ENCODE measurements at regions not wholly inside any gene's neighbourhood (a gene's known extent, or its start where the extent isn't known, plus 50 kb on each side); places are given as distances from the start of the nearest gene placed in this dataset.
A peak's percentile ranks its signal among the peaks of the same experiment; 100 is the strongest.
"Not testable (repeated sequence)": the region's sequence is repeated elsewhere in the genome, so short reads cannot be mapped to it uniquely, and the experiment has no call there.

GRCh38 chr21:27545754-27546349 lies 579.0 kb upstream of the ADAMTS5 start:
- TF ChIP-seq CTCF (conservative IDR thresholded peaks at IDR 0.05; ENCODE audit: low read depth, low read length) = no peak
- DNase-seq (ENCODE audit: low read depth) = no peak
- H3K4me3 ChIP-seq (ENCODE audit: low read depth, low read length) = no peak overlapping the region

GRCh38 chr21:27542126-27542525 lies 575.2 kb upstream of the ADAMTS5 start:
- not testable (repeated sequence) for H3K4me3 ChIP-seq (ENCODE audit: low read depth, low read length); DNase-seq (ENCODE audit: low read depth)

- DNase-seq (ENCODE audit: low read depth) = peak; percentile 49
- no peak overlapping the region for H3K4me3 ChIP-seq (ENCODE audit: low read depth, low read length)
- TF ChIP-seq CTCF (conservative IDR thresholded peaks at IDR 0.05; ENCODE audit: low read depth, low read length) = no peak
Measured at GRCh38 chr21:27536319-27536718, 569.4 kb upstream of the ADAMTS5 start.

- DNase-seq (ENCODE audit: low read depth) = no peak
- H3K4me3 ChIP-seq (ENCODE audit: low read depth, low read length) = no peak overlapping the region
- TF ChIP-seq CTCF (conservative IDR thresholded peaks at IDR 0.05; ENCODE audit: low read depth, low read length) = no peak
Measured at GRCh38 chr21:27535188-27535587, 568.3 kb upstream of the ADAMTS5 start.

- no peak overlapping the region for H3K4me3 ChIP-seq (ENCODE audit: low read depth, low read length)
- no peak for DNase-seq (ENCODE audit: low read depth)
- no peak for TF ChIP-seq CTCF (conservative IDR thresholded peaks at IDR 0.05; ENCODE audit: low read depth, low read length)
Measured at GRCh38 chr21:27534206-27534605, 567.3 kb upstream of the ADAMTS5 start.

- no peak overlapping the region for H3K4me3 ChIP-seq (ENCODE audit: low read depth, low read length)
- DNase-seq (ENCODE audit: low read depth) = peak; percentile 50
- TF ChIP-seq CTCF (conservative IDR thresholded peaks at IDR 0.05; ENCODE audit: low read depth, low read length) = no peak
Measured at GRCh38 chr21:27532076-27532475, 565.2 kb upstream of the ADAMTS5 start.

GRCh38 chr21:27528697-27529096 lies 561.8 kb upstream of the ADAMTS5 start:
- H3K4me3 ChIP-seq (ENCODE audit: low read depth, low read length) = no peak overlapping the region
- DNase-seq (ENCODE audit: low read depth) = no peak
- no peak for TF ChIP-seq CTCF (conservative IDR thresholded peaks at IDR 0.05; ENCODE audit: low read depth, low read length)

Measured in choroid plexus epithelial cell (primary cell).